Spleen (tissue), 11 donors: ENCODE measurements at regions not wholly inside any gene's neighbourhood (a gene's known extent, or its start where the extent isn't known, plus 50 kb on each side); places are given as distances from the start of the nearest gene placed in this dataset.
"Not testable (repeated sequence)": the region's sequence is repeated elsewhere in the genome, so short reads cannot be mapped to it uniquely, and the experiment has no call there.

ENCODE experiments used
- DNase-seq: peaks from one replicate; pipeline ENCODE4 v3.0.0-alpha.2; 2020
- H3K27ac ChIP-seq, 8 donors: fragments of 200-600 bp; sonication (generic) in 7 of 8; 1 replicate in 4 of 8; 2 replicates in 4 of 8; pipeline versions ENCODE4 v1.5.0 to v1.8.0; 2016 to 2021; ENCODE audit warnings: inconsistent platforms in 4 of 8, mild to moderate bottlenecking in 4 of 8, moderate library complexity in 1 of 8
- H3K27me3 ChIP-seq, 7 donors: fragments of 200-600 bp; sonication (generic) in 6 of 7; replicated peaks in 1 of 7; 1 replicate in 4 of 7; 2 replicates in 3 of 7; pipeline versions ENCODE4 v1.5.0 to v1.8.0; 2016 to 2021; ENCODE audit warnings: inconsistent platforms in 3 of 7, mild to moderate bottlenecking in 1 of 7
- H3K36me3 ChIP-seq, 6 donors: fragments of 200-600 bp; sonication (generic) in 5 of 6; 1 replicate in 4 of 6; 2 replicates in 2 of 6; pipeline versions ENCODE4 v1.5.0 to v1.8.0; 2016 to 2021; ENCODE audit warnings: inconsistent platforms in 2 of 6
- H3K4me1 ChIP-seq, 6 donors: fragments of 200-600 bp; sonication (generic) in 5 of 6; 1 replicate in 3 of 6; 2 replicates in 3 of 6; pipeline versions ENCODE4 v1.5.0 to v1.8.0; 2016 to 2021; ENCODE audit warnings: inconsistent platforms in 3 of 6
- H3K4me3 ChIP-seq, 8 donors: fragments of 200-600 bp; sonication (generic) in 7 of 8; 1 replicate in 4 of 8; 2 replicates in 4 of 8; pipeline versions ENCODE4 v1.5.0 to v1.8.0; 2016 to 2021; ENCODE audit warnings: inconsistent platforms in 4 of 8, mild to moderate bottlenecking in 4 of 8, moderate library complexity in 2 of 8
- H3K9me3 ChIP-seq, 8 donors: fragments of 200-600 bp; sonication (generic) in 7 of 8; 1 replicate in 4 of 8; 2 replicates in 4 of 8; pipeline versions ENCODE4 v1.5.0 to v1.8.0; 2016 to 2021; ENCODE audit warnings: inconsistent platforms in 4 of 8
- CTCF ChIP-seq, 11 experiments: fragments of 200-600 bp in 7 of 11; fragments of 450-650 bp in 4 of 11; sonication (generic) in 4 of 11; IDR thresholded peaks in 8 of 11; conservative IDR thresholded peaks in 3 of 11; 1 replicate in 7 of 11; 2 replicates in 4 of 11; pipeline versions ENCODE4 v1.4.0 to v1.8.0; 2016 to 2021; ENCODE audit warnings: antibody characterized with exemption in 11 of 11, inconsistent platforms in 4 of 11, mild to moderate bottlenecking in 1 of 11
- POLR2A ChIP-seq, 3 donors: fragments of 450-650 bp; IDR thresholded peaks; one replicate each; pipeline ENCODE4 v1.5.1; 2017; ENCODE audit warnings: antibody characterized with exemption in 3 of 3, mild to moderate bottlenecking in 1 of 3
- POLR2AphosphoS5 ChIP-seq, 3 donors: sonication (generic); formaldehyde crosslinking; IDR thresholded peaks; one replicate each; pipeline ENCODE4 v1.5.1; 2017; ENCODE audit warnings: antibody characterized with exemption in 3 of 3
- WGBS, 5 donors: extraction: QIAGEN DNeasy Blood & Tissue Kit in 3 of 5; methylation state at CpG; one replicate each; pipeline versions ENCODE4 v1.1.5 to v1.1.7; 2013 to 2018; 5-methylcytosine and 5-hydroxymethylcytosine counted together
- intact Hi-C: fragments of 100-400 bp; cut with DNase I; formaldehyde crosslinking; loops from one replicate; pipeline ENCODE4 v1.15.0; 2023; ENCODE audit warnings: low total_unique reads
- donor health status: healthy with polysubstance abuse.
- donor health status: DM: no; HTN: no; CAD: no; lungs with moderate emphysema.
- donor health status: DM: no; HTN: no; CAD: no.
- donor health status: Bipolar disorder and iron deficiency.
- donor health status: healthy.
- donor health status: DM: no; HTN: no; CAD: no.
- donor health status: DM: yes; HTN: yes; CAD: no.

- peaks cover 0 to 7% (median 0%) of the 10 kb centered on the region in 8 donors for H3K9me3 ChIP-seq
- intact Hi-C loops = no loop called here
- H3K27ac ChIP-seq = no peak overlapping the region
- no peak overlapping the region for H3K4me3 ChIP-seq
- TF ChIP-seq POLR2A (IDR thresholded peaks at IDR 0.05) (no peak), CTCF (IDR thresholded peaks at IDR 0.05 in 8 of 11, conservative IDR thresholded peaks at IDR 0.05 in 3 of 11) (no peak), POLR2AphosphoS5 (IDR thresholded peaks at IDR 0.05) (no peak)
- H3K4me1 ChIP-seq = no peaks in the 10 kb centered on the region
- H3K36me3 ChIP-seq = no peaks in the 10 kb centered on the region
- no peaks in the 10 kb centered on the region for H3K27me3 ChIP-seq
- no peak for DNase-seq
Measured at GRCh38 chr2:138095336-138095735, 131.1 kb downstream of the HNMT start.

GRCh38 chr2:138099288-138099687, 135.0 kb downstream of the HNMT start:
- H3K9me3 ChIP-seq, H3K4me1 ChIP-seq, intact Hi-C loops, H3K27me3 ChIP-seq, H3K4me3 ChIP-seq, H3K27ac ChIP-seq, H3K36me3 ChIP-seq, DNase-seq: not testable (repeated sequence)
- whole genome bisulfite sequencing, 5 donors = 94 to 98% (median 96%) methylated on average over 3 of the region's 3 CpGs

- Histone ChIP-seq H3K36me3 (no peaks in the 10 kb centered on the region), H3K27ac (no peak overlapping the region), H3K4me3 (no peak overlapping the region), H3K4me1 (no peaks in the 10 kb centered on the region), H3K9me3 (peaks cover 0 to 7% (median 0%) of the 10 kb centered on the region in 8 donors), H3K27me3 (no peaks in the 10 kb centered on the region)
- DNase-seq = no peak
- WGBS, 5 donors = 79 to 96% (median 87%) methylated on average over 2 of the region's 2 CpGs
- TF ChIP-seq POLR2A (IDR thresholded peaks at IDR 0.05) (no peak), CTCF (IDR thresholded peaks at IDR 0.05 in 8 of 11, conservative IDR thresholded peaks at IDR 0.05 in 3 of 11) (no peak)
- intact Hi-C loops = no loop called here
Measured at GRCh38 chr2:138101718-138102117, 137.4 kb downstream of the HNMT start.

GRCh38 chr2:138102664-138103063, 138.4 kb downstream of the HNMT start:
- Histone ChIP-seq H3K27me3 (no peaks in the 10 kb centered on the region), H3K9me3 (peaks cover 0 to 7% (median 0%) of the 10 kb centered on the region in 8 donors), H3K4me3 (no peak overlapping the region), H3K4me1 (no peaks in the 10 kb centered on the region), H3K27ac (no peak overlapping the region), H3K36me3 (no peaks in the 10 kb centered on the region)
- TF ChIP-seq POLR2A (IDR thresholded peaks at IDR 0.05) = no peak
- no peak for TF ChIP-seq POLR2AphosphoS5 (IDR thresholded peaks at IDR 0.05)
- no peak for TF ChIP-seq CTCF (IDR thresholded peaks at IDR 0.05 in 8 of 11, conservative IDR thresholded peaks at IDR 0.05 in 3 of 11)
- intact Hi-C loops = no loop called here
- DNase-seq = no peak

GRCh38 chr2:138103156-138103555, 138.9 kb downstream of the HNMT start:
- Histone ChIP-seq H3K36me3 (no peaks in the 10 kb centered on the region), H3K27me3 (no peaks in the 10 kb centered on the region), H3K4me1 (no peaks in the 10 kb centered on the region), H3K9me3 (peaks cover 0 to 7% (median 0%) of the 10 kb centered on the region in 8 donors), H3K27ac (no peak overlapping the region), H3K4me3 (no peak overlapping the region)
- WGBS, 5 donors = 90 to 100% (median 98%) methylated on average over 1 of the region's 1 CpG
- intact Hi-C loops = no loop called here
- TF ChIP-seq POLR2AphosphoS5 (IDR thresholded peaks at IDR 0.05) (no peak), POLR2A (IDR thresholded peaks at IDR 0.05) (no peak), CTCF (IDR thresholded peaks at IDR 0.05 in 8 of 11, conservative IDR thresholded peaks at IDR 0.05 in 3 of 11) (no peak)
- DNase-seq = no peak
